ENCODE measurements at regions not wholly inside any gene's neighbourhood (a gene's known extent, or its start where the extent isn't known, plus 50 kb on each side); places are given as distances from the start of the nearest gene placed in this dataset.

- TF ChIP-seq EZH2 (IDR thresholded peaks at IDR 0.05; ENCODE audit: borderline replicate concordance) (no peak), CTCF (IDR thresholded peaks at IDR 0.05; ENCODE audit: poor library complexity) (no peak), EZH2phosphoT487 (IDR thresholded peaks at IDR 0.05; ENCODE audit: low read depth, severe bottlenecking, unreplicated experiment) (no peak)
- no peaks in the 10 kb centered on the region for H3K79me2 ChIP-seq
- no peak overlapping the region for H3K4me2 ChIP-seq
- H3K36me3 ChIP-seq (replicated peaks; ENCODE audit: insufficient read depth, low read depth), result no peaks in the 10 kb centered on the region
- no peaks in the 10 kb centered on the region for H3K9me2 ChIP-seq (replicated peaks; ENCODE audit: insufficient read depth)
- WGBS (ENCODE audit: low lambda C conversion rate, missing lambda C conversion rate), result 83% methylated on average over 7 of the region's 7 CpGs
- H3K4me3 ChIP-seq, result no peak overlapping the region
- DNase-seq (ENCODE audit: low spot score), result no peak
- H3K27me3 ChIP-seq, result no peaks in the 10 kb centered on the region
- no peak overlapping the region for H2AFZ ChIP-seq
- no peak overlapping the region for H3K27ac ChIP-seq
- H4K20me1 ChIP-seq (ENCODE audit: insufficient read depth, poor library complexity, severe bottlenecking), result no peaks in the 10 kb centered on the region
- no peaks in the 10 kb centered on the region for H3K4me1 ChIP-seq (ENCODE audit: insufficient read depth)
- H3K9me3 ChIP-seq (ENCODE audit: low read depth), result no peaks in the 10 kb centered on the region
Measured at GRCh38 chr19:31664096-31664495, 314.9 kb upstream of the TSHZ3 start.

- TF ChIP-seq EZH2phosphoT487 (IDR thresholded peaks at IDR 0.05; ENCODE audit: low read depth, severe bottlenecking, unreplicated experiment) (no peak), CTCF (IDR thresholded peaks at IDR 0.05; ENCODE audit: poor library complexity) (no peak), EZH2 (IDR thresholded peaks at IDR 0.05; ENCODE audit: borderline replicate concordance) (no peak)
- no peak overlapping the region for H2AFZ ChIP-seq
- H3K27ac ChIP-seq, result no peak overlapping the region
- no peaks in the 10 kb centered on the region for H3K36me3 ChIP-seq (replicated peaks; ENCODE audit: insufficient read depth, low read depth)
- no peaks in the 10 kb centered on the region for H3K4me1 ChIP-seq (ENCODE audit: insufficient read depth)
- H4K20me1 ChIP-seq (ENCODE audit: insufficient read depth, poor library complexity, severe bottlenecking), result no peaks in the 10 kb centered on the region
- no peak overlapping the region for H3K4me2 ChIP-seq
- H3K9me2 ChIP-seq (replicated peaks; ENCODE audit: insufficient read depth), result no peaks in the 10 kb centered on the region
- no peak overlapping the region for H3K4me3 ChIP-seq
- no peak for DNase-seq (ENCODE audit: low spot score)
- WGBS (ENCODE audit: low lambda C conversion rate, missing lambda C conversion rate), result 84% methylated on average over 6 of the region's 6 CpGs
- H3K9me3 ChIP-seq (ENCODE audit: low read depth), result no peaks in the 10 kb centered on the region
- H3K27me3 ChIP-seq, result no peaks in the 10 kb centered on the region
- H3K79me2 ChIP-seq, result no peaks in the 10 kb centered on the region
Measured at GRCh38 chr19:31664997-31665396, 315.8 kb upstream of the TSHZ3 start.

GRCh38 chr19:31666126-31666525, 316.9 kb upstream of the TSHZ3 start:
- no peaks in the 10 kb centered on the region for H3K79me2 ChIP-seq
- H3K27ac ChIP-seq, result no peak overlapping the region
- no peak for DNase-seq (ENCODE audit: low spot score)
- 65% methylated on average over 3 of the region's 3 CpGs for WGBS (ENCODE audit: low lambda C conversion rate, missing lambda C conversion rate)
- H3K4me1 ChIP-seq (ENCODE audit: insufficient read depth), result no peaks in the 10 kb centered on the region
- no peak overlapping the region for H3K4me2 ChIP-seq
- no peaks in the 10 kb centered on the region for H4K20me1 ChIP-seq (ENCODE audit: insufficient read depth, poor library complexity, severe bottlenecking)
- TF ChIP-seq EZH2phosphoT487 (IDR thresholded peaks at IDR 0.05; ENCODE audit: low read depth, severe bottlenecking, unreplicated experiment), result no peak
- TF ChIP-seq CTCF (IDR thresholded peaks at IDR 0.05; ENCODE audit: poor library complexity), result no peak
- no peak for TF ChIP-seq EZH2 (IDR thresholded peaks at IDR 0.05; ENCODE audit: borderline replicate concordance)
- no peak overlapping the region for H2AFZ ChIP-seq
- H3K4me3 ChIP-seq, result no peak overlapping the region
- no peaks in the 10 kb centered on the region for H3K36me3 ChIP-seq (replicated peaks; ENCODE audit: insufficient read depth, low read depth)
- no peaks in the 10 kb centered on the region for H3K9me2 ChIP-seq (replicated peaks; ENCODE audit: insufficient read depth)
- no peaks in the 10 kb centered on the region for H3K27me3 ChIP-seq
- H3K9me3 ChIP-seq (ENCODE audit: low read depth), result no peaks in the 10 kb centered on the region

- Histone ChIP-seq H3K4me2 (no peak overlapping the region), H3K4me3 (no peak overlapping the region), H3K27me3 (no peaks in the 10 kb centered on the region), H3K27ac (no peak overlapping the region), H3K9me2 (replicated peaks; ENCODE audit: insufficient read depth) (no peaks in the 10 kb centered on the region), H3K36me3 (replicated peaks; ENCODE audit: insufficient read depth, low read depth) (no peaks in the 10 kb centered on the region), H4K20me1 (ENCODE audit: insufficient read depth, poor library complexity, severe bottlenecking) (no peaks in the 10 kb centered on the region), H3K9me3 (ENCODE audit: low read depth) (no peaks in the 10 kb centered on the region), H3K79me2 (no peaks in the 10 kb centered on the region), H3K4me1 (ENCODE audit: insufficient read depth) (no peaks in the 10 kb centered on the region), H2AFZ (no peak overlapping the region)
- no peak for TF ChIP-seq CTCF (IDR thresholded peaks at IDR 0.05; ENCODE audit: poor library complexity)
- no peak for TF ChIP-seq EZH2 (IDR thresholded peaks at IDR 0.05; ENCODE audit: borderline replicate concordance)
- TF ChIP-seq EZH2phosphoT487 (IDR thresholded peaks at IDR 0.05; ENCODE audit: low read depth, severe bottlenecking, unreplicated experiment), result no peak
- 90% methylated on average over 4 of the region's 4 CpGs for WGBS (ENCODE audit: low lambda C conversion rate, missing lambda C conversion rate)
- no peak for DNase-seq (ENCODE audit: low spot score)
Measured at GRCh38 chr19:31667106-31667505, 317.9 kb upstream of the TSHZ3 start.
